HG03521 (cell line): ENCODE measurements at regions not wholly inside any gene's neighbourhood (a gene's known extent, or its start where the extent isn't known, plus 50 kb on each side); places are given as distances from the start of the nearest gene placed in this dataset.

Experiments
- ATAC-seq: cut with Tn5 transposase; IDR thresholded peaks from one replicate; pipeline ENCODE4 v1.9.1; 2021; ENCODE audit warnings: mild to moderate bottlenecking, moderate library complexity; ENCODE audit not compliant: unreplicated experiment

- no peak for ATAC-seq
Measured at GRCh38 chr2:136407952-136408318, 290.0 kb upstream of the CXCR4 start.

DNA sequence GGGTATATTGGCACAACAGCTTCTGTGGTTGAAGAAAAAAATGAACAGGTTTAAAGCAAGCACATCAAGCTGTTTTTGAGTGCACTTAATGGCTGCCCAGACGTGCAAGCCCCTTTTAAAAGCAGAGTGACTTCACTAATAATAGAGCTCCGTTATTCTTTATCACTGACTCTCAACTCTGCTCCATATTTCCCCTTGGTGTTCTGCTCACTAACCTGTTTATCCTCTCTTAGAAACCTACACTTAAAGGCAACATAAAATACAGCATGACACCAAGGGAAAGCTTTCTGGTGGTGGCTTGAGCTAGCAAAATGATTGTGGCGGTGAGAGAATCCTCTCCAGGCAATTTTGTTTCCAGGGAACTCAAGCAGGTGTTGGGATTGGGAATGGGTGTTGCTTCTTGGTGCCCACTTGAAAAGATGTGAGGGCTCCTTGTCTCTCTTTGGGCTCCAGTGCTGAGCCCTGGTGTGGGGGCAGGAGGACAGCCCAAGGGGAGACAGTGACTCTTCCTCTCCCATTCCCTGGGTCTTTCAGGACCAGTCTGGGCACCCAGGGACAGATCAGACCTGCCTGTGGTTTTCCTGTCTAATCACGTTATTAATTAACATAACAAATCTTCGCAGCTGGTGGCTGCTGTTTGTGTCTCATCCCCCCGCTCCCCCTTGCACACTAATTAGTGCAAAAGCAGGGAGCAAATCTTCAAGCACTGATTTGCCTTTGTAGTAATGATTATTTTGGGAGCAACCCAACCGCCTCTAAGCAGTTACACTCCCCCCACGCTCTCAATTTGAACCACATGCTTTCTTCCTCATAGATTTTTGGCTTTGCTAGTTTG lies 289.4 kb upstream of the CXCR4 start:
- ATAC-seq: no peak

GRCh38 chr2:136404925-136405324 lies 287.0 kb upstream of the CXCR4 start:
- no peak for ATAC-seq

DNA sequence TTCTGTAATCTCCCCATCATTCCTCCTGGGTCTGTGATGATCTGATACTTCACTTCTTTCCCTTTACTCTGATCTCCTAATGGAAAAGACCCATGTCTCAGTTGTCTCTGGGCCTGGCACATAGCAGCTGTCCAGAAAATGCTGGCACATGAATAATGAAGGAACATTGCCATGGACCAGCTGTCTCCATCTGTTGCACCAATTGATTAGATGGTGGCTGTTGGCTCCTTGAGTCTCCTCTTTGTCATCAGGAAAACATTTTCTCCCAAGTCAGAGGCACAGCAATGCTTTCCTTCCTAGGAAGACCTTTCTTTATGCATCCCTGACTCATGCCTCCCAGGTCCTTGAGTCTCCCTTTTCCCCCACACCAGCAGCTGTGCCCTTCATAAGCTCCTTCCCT lies 286.2 kb upstream of the CXCR4 start:
- no peak for ATAC-seq

GRCh38 chr2:136402281-136402680 lies 284.3 kb upstream of the CXCR4 start:
- no peak for ATAC-seq

DNA sequence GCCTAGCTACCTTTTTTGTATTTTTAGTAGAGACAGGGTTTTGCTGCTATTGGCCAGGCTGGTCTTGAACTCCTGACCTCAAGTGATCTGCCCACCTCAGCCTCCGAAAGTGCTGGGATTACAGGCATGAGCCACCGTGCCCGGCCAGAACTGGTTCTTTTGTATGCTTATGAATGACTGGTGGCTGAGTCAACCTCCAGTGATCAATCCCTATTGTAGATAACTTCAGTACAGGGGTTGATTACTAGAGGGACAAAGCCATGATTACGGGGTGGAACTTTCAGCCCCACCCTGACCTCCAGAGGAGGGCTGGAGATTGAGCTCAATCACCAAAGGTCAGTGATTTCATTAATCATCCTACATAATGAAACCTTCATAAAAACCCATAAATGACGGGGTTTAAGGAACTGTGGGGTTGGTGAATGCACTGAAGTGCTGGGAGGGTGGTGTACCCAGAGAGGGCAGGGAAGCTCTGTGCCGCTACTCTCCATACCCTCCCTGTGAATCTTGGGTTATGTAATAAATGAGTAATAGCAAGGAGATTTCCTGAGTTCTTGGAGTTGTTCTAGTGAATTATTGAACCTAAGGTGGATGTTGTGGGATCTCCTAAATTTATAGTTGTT lies 281.8 kb upstream of the CXCR4 start:
- ATAC-seq: no peak

DNA sequence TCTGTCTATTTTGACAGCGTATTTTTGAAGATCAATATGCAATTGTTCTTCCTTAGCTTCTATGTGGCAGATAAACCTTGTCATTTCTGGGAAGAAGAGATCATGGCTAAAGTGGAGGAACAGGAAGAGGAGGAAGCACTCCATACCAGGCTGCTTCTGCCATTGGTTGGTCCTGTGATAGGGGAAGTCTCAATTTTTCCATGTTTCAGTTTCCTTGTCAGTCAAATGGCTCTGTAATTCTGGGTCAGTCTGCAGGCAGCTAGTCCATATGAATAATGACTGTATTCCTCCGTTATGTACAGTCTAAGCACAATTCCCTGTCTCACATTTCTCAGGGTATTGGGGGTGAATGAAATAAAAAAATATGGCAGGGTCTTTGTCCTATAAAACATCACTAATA lies 277.6 kb upstream of the CXCR4 start:
- ATAC-seq: no peak

GRCh38 chr2:136394136-136395060 lies 276.4 kb upstream of the CXCR4 start:
- peak; percentile 48 for ATAC-seq

- no peak for ATAC-seq
Measured at GRCh38 chr2:136393514-136393913, 275.6 kb upstream of the CXCR4 start.

DNA sequence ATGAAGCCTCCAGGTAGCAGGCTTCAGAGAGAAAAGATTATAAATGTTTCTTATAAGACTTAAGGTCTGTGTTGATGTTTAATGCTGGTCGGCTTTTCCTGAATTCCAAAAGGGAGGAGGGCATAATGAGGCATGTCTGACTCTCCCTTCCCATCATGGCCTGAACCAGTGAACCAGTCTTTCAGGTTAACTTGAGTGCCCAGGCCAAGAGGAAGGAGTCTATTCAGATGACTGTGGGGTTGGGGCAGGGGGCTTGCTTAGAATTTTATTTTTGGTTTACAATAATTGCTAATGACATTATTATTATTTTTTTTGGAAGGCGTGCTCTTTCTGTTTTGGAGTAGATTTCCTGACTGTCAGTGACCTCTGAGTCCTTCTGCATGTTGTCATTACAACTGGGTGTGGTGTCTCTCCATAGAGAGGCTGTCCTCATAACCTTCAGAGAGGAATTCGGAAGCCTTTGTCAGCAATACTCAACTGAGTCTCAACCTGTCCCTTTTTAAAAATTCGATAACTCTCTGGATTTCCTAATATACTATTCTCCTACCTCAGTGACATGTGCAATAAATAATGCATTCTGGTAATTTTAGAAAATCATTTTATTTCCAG lies 275.1 kb upstream of the CXCR4 start:
- ATAC-seq: no peak

DNA sequence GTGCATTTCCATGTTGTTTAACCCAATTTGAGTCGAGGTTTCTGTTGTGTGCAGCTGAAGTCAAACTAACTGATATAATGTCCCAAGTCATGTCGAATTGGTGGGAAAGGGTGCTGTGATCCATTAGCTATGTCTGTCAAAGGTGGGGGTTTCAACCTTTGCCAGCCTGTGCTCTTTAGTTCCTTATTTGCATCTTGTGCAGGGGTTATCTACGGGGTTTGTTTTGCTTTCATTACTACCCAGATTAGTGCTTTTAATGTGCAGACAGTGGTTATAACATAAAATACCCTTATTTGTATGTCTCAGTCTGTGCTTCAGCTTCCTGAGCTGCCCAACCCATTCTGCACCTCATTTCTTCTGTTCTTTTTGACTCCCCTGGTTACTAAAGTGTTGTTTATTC lies 271.9 kb upstream of the CXCR4 start:
- peak; percentile 86 for ATAC-seq

DNA sequence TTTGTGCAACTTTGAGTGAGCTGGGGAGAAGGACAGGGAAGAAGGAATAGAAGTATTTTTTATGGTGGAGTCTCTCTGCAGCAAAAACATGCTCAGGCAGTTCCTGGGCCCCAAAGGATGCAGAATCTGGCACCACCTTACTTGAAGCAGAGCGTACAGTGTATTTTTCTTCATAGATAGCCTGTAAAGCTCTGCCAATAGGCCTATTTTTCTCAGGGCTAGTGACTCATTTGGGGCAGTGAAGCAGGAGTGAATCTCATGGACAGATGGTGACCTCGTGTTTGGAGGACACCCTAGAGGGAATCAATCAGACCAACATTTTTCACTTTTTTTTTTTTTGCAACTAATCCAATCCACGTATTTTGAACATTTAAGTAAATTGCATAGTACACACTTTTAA lies 268.1 kb upstream of the CXCR4 start:
- ATAC-seq: no peak

- ATAC-seq: peak; percentile 39
Measured at GRCh38 chr2:136384531-136385303, 266.8 kb upstream of the CXCR4 start.

- ATAC-seq: no peak
Measured at GRCh38 chr2:136383167-136383566, 265.2 kb upstream of the CXCR4 start.

- peak; percentile 65 for ATAC-seq
Measured at GRCh38 chr2:136381722-136382633, 264.0 kb upstream of the CXCR4 start.

- ATAC-seq: no peak
Measured at GRCh38 chr2:136381245-136381644, 263.3 kb upstream of the CXCR4 start.

DNA sequence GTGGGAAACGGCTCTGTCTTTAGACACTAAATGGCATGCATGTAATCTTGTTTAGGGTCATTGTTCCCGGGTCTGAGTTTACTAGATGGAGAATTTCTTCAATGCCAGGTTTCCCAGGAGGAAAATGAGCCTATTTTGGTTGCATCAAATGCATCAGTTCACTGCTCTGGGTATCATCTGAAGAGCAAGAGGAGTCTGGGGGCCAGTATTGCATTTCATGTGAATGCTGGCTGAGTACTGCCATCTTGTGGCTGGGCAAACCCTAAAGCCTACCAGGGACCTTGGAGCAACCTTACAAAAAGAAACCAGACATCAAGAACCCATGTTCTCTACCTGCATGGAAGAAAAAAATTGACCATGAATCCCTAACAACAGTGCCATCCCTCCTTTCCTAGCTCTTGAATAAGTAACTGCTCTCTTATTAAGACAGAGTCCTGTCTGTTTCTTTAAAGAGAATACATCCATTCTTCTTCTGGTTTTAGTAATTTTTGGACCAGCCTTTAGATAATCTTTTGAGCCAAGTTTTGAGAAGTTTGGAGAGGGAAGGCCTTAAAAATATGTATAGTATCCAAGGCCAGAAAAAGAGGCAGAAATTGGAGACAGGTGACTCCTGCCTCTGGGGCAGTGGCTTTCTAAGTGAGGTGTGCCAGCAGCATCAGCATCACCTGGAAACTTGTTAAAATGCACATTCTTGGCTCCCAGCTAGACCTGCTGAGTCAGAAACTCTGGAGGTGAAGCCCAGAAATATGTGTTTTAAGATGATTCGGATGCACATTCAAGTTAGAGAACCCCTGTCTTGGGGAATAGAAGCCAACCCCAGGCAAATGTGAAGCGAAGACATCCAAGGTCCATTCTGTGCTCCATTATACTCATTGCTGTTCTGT lies 261.0 kb upstream of the CXCR4 start:
- ATAC-seq: no peak
